OCI-LY3 (cell line): ENCODE measurements at regions not wholly inside any gene's neighbourhood (a gene's known extent, or its start where the extent isn't known, plus 50 kb on each side); places are given as distances from the start of the nearest gene placed in this dataset.

Experiments used
- EZH2phosphoT487 ChIP-seq: fragments of 200-600 bp; shearing (Covaris generic); IDR thresholded peaks from 2 replicates; pipeline ENCODE4 v1.6.1; 2018; ENCODE audit warnings: antibody characterized with exemption, mixed run types, low read depth
- TF ChIP-seq, protein P1 (sequence below): fragments of 200-600, 300-600 bp; sonication (generic); IDR thresholded peaks from 2 replicates; pipeline ENCODE4 v1.5.1; 2014; ENCODE audit warnings: antibody characterized with exemption, low read length, low read depth

DNA sequence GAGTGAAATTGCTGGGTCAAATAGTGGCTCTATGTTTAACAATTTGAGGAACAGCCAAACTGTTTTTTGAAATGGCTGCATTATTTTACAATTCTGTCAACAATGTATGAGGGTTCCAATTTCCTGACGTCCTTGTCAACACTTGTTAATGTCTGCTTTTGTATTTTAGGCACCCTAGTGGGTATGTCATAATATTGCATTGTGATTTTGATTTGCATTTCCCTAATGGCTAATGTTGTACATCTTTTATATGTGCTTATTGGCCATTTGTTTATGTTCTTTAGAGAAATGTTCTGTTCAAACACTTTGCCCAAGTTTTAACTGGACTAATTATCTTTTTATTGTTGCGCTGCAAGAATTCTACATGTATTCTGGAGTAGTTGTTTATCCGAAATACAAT is 93.2 kb downstream of the GPR65 start:
- TF ChIP-seq, protein P1, sequence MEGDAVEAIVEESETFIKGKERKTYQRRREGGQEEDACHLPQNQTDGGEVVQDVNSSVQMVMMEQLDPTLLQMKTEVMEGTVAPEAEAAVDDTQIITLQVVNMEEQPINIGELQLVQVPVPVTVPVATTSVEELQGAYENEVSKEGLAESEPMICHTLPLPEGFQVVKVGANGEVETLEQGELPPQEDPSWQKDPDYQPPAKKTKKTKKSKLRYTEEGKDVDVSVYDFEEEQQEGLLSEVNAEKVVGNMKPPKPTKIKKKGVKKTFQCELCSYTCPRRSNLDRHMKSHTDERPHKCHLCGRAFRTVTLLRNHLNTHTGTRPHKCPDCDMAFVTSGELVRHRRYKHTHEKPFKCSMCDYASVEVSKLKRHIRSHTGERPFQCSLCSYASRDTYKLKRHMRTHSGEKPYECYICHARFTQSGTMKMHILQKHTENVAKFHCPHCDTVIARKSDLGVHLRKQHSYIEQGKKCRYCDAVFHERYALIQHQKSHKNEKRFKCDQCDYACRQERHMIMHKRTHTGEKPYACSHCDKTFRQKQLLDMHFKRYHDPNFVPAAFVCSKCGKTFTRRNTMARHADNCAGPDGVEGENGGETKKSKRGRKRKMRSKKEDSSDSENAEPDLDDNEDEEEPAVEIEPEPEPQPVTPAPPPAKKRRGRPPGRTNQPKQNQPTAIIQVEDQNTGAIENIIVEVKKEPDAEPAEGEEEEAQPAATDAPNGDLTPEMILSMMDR, result no peak
- no peak for TF ChIP-seq EZH2phosphoT487
